A204.1 (cell line): ENCODE measurements at regions not wholly inside any gene's neighbourhood (a gene's known extent, or its start where the extent isn't known, plus 50 kb on each side); places are given as distances from the start of the nearest gene placed in this dataset.

Experiments used
- FAIRE-seq: peaks from 2 replicates; lab custom pipeline; 2012; peaks lifted over from hg19 to GRCh38; lab: Jason Lieb, UNC

DNA sequence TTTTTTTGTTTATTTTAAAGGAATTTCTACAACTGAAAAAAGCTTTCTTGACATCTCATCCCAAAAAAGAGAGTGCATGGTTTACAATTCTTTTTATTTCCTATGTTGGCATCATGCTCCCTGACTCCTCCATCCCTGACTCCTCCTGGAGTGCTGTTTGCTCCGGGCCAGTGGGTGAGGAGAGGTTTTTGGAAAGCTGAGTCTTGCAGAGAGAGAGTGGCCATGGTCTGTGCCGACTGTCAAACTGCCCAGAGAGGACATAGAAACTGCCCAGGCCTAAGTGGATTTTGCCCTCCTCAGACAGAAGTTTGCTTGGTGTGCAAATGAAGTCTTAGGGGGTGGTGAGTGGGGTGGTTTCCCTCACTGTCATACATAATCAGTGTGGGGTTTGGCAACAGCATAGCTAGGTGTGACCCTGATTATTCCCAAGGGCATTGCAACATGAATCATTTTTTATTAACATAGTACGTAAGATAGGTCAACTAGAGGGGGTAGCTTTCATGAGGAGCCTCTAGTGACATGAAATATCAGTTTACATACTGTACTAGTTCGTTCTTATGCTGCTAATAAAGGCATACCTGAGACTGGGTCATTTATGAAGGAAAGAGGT, 179.8 kb upstream of the UBL3 start:
- no peak for FAIRE-seq

DNA sequence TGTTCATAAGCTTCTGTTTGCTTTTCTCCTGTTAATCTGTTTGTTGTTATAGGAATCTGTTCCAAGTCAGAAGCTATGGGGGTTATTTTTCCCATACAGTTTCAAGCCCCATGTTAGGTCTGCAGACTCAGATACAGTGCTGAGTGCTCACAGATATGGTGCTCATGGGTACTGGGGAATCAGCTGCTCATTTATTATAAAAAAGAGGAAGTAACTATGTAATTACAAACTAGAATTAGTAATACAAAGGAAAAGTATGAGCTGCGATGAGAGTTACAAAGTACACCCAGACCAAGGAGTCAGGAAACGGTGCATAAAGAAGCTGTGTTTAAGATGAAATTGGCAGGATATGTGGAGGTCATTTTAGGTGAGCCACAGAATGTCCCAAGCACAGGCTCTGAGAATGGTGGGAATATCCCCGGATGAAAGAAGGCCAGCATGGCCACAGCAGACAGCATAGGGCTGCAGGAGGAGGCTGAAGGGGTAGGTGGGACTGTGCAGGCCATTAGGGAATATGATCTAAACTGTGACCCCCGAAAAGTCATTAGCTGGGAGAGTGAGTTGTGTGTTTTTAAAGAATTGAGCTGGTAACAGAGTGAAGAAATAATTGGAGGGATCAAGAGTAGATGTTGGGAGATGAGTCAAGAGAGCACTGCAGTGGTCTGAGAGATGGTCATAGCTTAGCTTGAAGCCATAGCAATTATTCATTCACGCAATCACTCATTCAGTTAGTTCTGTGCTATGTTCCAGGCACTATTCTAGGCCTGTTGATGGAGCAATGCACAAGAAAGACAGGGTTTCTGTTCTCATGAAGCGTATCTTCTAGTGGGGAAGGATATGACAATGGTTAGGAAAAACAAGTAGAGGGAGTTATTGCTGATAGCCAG, 177.4 kb upstream of the UBL3 start:
- FAIRE-seq: no peak

DNA sequence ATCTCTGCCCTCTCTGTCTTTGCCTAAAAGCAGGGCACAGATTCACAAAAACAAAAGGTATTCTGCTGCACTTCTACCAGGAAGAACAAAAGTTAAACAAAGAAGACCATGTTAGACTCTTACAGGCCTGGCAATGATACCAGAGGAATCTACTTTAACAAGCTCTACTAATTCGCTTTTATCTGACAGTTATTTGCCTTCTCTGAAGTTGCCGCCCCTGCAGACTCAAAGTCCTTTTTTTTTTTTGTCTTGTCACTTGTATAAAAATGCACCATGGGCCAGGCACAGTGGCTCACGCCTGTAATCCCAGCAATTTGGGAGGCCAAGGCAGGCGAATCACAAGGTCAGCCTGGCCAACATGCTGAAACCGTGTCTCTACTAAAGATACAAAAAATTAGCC, 176.5 kb upstream of the UBL3 start:
- no peak for FAIRE-seq

DNA sequence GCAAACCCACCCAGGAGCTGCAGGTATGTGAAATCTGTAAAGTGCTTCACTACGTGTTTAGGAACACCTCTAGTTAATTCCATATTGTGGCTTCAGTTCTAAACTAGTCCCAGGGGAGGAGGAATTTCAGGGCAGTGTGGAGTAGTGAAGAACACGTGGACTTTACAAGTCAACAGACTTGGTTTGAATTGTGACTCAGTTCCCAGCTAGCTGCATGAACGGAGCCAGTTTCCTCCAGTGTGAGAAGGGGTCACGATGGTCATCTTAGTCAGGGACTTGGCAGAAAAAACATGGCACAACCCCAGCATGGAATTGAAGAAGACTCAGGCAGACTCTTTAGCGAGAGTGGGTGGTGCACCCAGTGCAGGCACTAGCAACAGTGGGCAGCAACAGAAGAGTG, 175.7 kb upstream of the UBL3 start:
- FAIRE-seq: no peak

DNA sequence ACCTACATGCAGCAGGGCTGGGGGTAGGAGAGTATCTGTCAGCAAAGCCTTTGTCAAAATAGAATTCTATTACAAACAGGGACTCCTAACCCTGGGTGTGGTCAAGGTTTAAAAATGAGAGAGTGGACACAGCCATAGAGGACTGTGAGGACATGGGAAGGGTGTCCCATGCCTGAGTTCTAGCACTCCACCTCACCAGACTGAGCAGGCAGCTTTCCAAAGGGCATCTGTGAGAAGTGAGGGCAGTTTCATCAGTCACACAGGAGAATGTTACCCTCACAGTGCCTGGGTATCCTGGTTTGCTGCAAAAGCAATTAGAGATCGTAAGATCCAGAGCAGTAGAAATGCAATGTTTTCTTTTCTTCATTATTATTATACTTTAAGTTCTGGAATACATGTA, 174.9 kb upstream of the UBL3 start:
- FAIRE-seq: no peak

DNA sequence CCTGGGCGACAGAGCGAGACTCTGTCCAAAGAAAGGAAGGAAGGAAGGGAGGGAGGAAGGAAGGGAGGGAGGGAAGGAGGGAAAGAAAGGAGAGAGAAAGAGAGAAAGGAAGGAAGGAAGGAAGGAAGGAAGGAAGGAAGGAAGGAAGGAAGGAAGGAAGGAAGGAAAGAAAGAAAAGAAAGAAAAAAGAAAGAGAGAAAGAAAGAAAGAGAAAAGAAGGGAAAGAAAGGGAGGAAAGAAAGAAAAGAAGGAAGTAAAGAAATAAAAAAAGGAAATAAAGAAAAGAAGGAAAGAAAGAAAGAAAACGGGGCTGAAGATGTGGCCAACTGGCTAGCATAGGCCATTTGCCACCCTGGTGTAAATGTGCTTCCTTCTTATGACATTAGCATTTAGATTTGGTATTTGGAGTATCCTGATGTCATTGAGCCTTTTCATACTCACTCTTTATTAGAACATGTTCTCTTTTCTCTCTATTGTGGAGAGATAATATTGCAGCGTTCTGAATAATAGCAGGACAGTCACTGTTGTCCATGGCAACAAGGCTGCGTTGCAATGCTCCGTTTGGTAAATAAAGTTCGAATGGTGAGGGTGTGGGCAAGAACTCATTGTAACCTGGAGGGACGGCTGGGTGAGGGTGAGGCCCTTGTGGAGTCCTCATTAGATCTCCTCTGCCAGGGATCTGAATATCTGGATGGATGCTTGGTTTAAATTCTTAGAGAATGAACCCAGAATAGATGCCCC, 173.9 kb upstream of the UBL3 start:
- FAIRE-seq: no peak

DNA sequence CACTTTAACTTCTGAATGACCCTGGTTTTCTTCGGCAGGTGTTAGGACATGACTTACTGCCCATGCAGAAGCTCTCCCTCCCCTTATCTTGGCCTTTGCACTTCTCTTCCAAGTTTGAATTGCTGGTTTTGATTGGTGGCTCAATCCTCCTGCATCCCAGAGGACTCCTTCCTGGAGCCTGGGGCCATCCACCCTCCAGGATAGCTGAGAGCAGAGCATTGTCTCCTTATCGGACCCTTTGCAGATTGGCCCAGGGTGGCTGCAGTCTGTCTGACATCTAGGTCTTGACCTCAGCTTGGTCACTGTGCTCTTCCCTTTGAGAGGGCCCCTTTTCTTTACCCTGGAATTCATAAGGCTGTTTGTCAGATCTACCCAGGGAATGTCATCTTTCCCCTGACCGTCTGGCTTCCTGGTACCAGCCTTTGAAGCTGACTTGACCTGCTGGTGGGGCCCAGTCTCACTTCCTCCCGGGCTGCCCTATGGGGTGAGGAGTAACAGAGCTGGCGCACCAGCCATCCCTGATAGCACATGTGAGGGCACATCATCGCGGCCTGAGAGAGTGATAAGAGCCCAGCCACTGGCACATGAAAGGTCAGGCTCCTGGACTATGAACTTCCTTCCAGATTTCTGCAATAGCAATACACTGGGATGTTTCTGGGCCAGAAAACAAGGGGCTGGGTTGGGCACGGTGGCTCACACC, 172.9 kb upstream of the UBL3 start:
- no peak for FAIRE-seq

DNA sequence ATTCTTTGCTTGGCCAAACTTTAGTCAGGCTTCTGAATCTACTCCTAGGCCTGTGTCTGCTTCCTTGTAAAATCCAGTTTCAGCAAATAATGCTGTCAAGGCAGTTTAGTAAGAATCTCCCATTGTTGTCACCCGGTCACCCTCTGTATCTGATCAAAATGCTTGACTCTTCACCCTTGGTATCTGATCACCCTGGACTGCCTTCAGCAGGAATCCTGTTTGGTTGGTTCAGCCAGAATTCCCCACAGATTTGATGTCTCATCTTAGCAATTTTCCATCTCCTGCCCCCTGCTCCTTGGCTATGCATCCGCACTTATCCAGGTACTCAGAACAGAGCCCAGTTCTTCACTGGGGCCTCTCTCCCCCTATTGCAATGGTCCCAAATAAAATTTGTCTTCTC, 172.4 kb upstream of the UBL3 start:
- FAIRE-seq: no peak

DNA sequence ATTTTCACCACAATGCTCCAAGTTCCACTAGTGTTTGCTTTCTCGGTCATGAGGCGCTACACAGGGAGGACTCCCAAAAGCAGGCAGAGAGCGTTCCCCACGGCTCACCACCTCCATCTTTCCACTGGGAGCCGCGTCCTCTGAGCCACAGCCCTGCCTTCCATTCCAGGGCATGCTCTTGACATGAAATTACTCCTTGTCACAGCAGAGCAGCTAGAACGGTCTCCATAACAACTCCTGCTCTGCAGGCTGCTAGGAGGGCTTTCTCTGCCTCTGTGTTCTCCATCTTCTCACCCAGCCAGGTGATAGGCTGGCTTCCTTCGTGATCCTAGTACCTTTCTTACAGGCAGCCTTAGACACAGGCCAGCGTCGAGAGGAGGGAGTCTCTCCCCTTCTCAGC, 171.8 kb upstream of the UBL3 start:
- FAIRE-seq: no peak

DNA sequence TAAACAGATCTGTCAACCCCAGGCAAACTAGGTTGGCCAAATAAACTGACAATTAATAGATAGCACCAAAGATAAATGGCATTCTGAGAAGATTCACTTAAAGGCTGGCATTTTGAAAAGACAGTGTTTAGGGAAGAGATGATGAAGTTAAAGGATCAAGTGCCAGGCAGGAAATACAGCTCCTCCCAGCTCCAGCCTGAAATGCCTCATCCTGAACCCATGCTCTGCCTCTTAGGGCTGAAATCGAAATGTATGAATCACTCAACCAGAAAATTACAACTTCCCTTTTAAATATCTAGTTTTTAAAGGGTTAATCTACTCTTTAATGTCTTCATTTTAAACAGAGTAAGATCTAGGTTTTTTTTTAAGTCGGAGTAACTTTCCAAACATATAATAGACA, 171.2 kb upstream of the UBL3 start:
- no peak for FAIRE-seq

DNA sequence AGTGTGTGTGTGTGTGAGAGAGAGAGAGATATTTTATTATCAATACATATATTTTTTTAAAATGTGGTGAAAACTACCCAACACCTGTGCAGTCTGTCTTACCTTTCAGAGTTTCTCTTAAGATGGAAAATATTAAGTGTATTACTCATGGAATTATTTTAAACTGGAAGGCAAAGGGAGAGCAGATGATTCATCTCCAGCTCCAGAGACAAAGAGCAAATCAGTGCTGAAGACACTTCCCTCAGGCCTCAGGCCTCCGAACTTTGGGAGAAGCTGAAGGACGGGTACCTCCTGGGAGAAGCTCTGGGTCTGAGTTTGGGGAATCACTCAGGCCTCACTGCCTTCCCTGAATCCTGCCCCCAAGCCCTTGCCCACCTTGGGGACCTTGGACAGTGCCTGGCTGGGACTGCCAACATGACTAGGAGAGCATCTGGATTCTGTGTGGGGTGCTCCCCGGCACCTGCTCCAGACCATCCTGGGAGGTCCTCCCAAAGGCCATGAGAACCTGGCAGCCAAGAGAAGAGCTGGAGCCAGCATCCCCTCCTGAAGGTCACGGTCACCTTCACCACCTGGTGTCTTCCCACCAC, 170.4 kb upstream of the UBL3 start:
- FAIRE-seq: no peak

DNA sequence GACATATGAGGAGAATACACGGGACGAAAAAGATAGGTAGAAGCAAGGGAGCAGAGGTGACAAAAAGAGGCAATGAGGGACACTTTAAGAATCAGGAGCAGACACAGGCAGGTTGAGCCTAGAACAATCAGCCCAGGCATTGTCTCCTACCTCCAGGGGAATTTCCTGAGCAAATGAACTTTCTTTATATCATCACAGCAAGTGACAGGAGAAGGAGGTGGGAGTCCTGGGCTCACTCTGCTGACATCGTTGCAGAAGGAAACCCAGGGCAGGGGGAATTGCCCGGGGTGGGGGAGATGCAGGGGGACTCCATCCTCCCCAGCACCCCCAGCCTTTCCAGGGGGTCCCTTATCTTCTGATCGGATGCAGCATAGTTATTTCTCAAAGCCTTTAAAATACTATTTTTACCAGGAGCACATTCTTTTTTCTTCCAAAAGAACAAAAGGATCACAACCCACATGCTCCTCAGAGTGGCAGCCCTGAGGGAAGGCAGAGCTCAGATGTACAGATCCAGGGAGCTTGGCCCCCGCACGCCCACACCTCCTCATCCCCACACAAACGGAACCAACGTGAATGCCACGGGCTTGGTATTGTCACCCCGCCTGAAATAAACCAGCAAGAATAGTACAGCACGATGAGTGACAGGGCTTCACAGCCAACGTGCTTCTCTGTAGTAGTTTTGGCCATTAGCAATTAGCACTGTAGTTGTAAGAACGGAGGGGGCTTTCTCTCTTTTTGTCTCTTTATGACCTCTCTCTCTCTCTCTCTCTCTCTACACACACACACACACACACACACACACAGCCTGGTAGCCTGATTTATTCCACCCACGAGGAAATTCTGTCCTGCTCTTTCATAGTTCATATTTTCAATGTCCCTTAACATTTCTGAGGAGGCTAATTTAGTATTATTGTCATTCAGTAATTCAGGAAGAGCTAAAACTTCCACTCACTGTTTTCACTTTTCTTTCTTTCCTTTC, 169.5 kb upstream of the UBL3 start:
- no peak for FAIRE-seq

DNA sequence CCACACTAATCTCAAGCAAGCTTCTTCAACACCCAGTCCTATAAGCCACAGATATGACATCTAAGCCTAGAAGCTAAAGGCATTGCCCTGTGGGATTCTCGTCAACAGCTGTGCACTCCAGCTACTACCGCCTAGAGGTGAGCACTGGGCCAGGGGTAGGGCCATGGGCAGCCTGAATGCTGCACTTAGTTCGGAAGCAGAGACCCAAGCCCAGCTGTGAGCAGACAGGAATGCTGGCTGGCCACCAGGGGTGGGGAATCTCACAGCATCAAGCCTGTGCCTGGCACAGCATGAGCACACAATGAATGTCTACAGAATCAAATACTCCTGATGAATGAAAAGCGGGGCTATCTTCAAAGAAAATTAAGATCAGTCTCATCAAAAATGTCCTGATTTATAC, 167.5 kb upstream of the UBL3 start:
- FAIRE-seq: no peak

DNA sequence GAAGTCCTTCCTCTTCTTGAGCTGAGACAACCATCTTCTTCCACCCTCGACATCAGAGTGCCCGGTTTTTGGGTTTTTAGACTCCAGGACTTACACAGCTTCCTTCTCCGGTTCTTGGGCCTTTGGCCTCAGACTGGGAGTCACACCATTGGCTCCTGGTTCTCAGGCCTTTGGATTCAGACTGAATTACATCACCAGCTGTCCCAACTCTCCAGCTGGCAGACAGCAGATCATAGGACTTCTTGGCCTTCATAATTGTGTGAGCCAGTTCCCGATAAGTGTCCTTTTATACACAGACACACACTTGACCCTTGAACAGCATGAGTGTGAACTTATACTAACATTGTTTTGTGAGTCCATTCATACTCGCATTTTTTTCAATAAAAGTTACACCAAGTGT, 166.0 kb upstream of the UBL3 start:
- no peak for FAIRE-seq

DNA sequence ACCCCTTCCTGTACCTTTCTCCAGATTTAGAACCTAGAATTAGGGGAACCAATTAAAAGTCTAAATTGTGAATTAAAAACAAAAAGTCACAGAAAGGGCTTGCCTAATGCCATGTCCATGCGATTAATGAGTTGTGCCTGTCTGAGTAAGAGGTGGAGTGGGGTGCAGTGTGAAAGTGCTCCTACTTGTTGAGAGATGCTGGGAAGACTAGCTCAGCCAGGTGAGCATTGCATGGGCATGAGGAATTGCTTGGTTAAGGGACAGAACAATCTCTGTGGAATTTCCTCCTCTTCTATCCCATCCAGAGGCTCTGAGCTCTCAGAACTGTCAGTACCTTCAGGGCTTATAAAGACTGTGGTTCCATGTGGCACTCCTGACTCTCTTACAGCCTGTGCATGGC, 159.0 kb upstream of the UBL3 start:
- no peak for FAIRE-seq

DNA sequence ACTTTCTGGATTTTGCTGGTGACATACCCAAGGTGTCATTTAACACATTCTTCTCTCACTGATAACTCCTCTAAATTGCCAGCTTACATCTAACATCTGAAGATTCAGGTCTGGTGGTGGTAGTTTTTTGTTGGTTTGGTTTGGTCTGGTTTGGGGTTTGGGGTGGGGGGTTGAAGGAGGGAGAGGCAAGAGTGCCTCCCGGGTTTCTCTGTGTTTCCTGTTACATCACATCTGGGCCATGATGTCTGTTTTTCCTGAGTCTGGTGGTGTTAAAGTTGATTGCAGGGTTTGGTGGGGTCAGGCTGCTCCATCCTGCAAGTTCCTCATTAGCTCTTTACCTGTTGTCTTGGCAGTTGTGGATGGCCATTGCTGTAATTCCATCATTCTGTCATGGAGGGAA, 155.8 kb upstream of the UBL3 start:
- no peak for FAIRE-seq

DNA sequence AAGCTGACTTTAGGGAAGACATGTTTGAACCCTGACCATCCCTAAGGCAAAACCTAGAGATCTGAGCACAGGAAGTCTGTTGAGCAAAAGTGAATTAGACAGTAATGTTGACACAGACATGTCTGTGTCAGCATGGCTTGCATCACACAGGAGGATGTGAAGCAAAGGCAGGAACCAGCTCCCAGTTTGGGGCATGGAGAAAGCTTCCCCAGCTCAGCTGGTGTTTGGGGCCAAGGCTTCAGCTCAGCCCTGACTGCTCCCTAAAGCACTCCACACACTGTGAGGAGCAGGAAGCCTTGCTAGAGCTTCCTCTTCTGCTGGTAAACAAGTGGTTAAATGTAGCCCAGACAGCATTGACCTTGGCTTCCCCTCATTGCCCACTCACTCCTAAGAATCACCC, 153.8 kb upstream of the UBL3 start:
- no peak for FAIRE-seq

DNA sequence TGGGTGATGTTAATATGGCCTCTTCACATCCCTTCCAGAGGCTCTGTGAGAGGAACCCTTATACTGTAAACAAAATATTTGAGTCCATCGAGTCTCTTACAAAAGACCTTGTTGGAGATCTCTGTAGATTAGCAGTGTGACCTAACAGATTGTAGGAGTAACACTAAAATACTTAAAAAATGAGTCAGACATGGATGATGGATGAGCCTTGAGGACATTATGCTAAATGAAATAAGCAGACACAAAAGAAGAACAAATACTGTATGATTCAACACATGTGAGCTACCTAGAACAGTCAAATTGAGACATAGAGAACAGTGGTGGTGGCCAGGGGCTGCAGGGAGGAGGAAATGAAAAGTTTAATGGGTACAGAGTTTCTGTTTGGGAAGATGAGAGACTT, 152.2 kb upstream of the UBL3 start:
- FAIRE-seq: no peak

DNA sequence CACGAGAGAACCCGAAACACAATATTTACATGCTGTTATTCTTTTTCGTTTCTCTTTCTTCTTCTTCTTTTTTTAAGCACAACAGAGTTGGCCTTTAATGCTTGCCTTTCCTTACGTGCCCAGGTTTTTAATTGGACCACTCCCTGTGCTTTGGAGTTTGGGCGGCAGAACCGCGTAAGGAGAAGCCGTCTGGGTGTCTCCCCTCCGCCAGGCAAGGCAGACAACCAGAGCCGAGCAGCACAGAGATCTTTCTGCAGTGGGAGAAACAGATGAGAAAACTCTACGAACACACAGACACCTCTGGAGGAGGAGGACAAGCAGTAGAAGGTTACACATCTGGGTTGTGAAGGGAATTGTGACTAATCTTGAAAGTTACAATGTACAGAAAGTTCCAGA, 150.0 kb upstream of the UBL3 start:
- FAIRE-seq: no peak

DNA sequence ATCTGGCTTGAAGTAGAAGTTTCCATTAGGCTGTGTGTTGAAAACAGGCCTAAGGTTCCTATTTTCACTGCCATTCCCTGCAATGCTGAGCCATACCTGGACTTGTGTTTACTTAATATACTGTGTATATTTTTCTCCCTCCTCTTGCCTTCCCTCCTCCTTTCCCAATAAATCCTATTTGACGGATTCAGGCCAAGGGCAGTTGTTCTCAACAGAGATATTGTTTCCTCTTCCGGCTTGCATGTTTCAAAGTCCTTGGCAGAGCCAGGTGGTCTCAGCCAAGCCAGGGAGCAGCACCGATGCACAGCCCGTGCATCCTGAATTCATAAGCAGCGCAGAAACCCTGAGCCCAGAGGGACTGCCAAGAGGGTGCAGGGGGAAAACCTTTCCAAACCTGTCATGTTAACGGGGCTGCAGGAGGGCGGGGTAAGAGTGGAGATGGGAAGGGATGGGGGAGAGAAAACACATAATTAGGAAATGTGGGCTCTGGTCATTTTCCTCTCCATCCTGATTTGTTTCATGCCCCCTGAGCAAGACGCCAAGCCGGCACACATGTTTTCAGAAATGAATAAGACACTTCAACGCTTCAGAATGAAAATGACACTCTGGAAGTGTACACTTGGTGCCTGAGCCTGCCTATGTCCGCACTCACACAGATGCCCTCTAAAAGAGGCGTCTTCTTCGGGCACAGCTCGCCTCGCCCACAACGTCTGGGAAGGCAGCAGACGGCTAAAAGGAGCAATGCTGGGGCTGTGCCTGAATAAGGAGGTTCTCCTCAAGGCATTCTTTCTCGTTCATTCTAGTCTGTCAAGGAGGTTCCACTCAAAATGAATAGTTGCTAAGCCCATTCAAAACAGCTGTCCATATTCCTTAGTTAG, 149.3 kb upstream of the UBL3 start:
- FAIRE-seq: no peak
